GM23338 (cell line): ENCODE measurements at regions not wholly inside any gene's neighbourhood (a gene's known extent, or its start where the extent isn't known, plus 50 kb on each side); places are given as distances from the start of the nearest gene placed in this dataset.

ENCODE experiments used
- CREB1 ChIP-seq: fragments of 250-450 bp; sonication (Bioruptor Pico); IDR thresholded peaks from 2 replicates; pipeline ENCODE4 v1.5.0; 2020; ENCODE audit warnings: low read depth, mild to moderate bottlenecking, moderate library complexity
- CTCF ChIP-seq, 2 experiments: fragments of 200-600 bp in 1 of 2; sonication (generic) in 1 of 2; conservative IDR thresholded peaks; 2 replicates each; pipeline versions ENCODE4 v1.5.1 to v1.6.1; 2016 to 2017; ENCODE audit warnings: antibody characterized with exemption in 2 of 2, low read depth in 2 of 2, mild to moderate bottlenecking in 2 of 2, moderate library complexity in 1 of 2
- EZH2 ChIP-seq: fragments of 200-600 bp; sonication (generic); IDR thresholded peaks from one replicate; pipeline ENCODE4 v1.8.0; 2017; ENCODE audit warnings: antibody characterized with exemption, mild to moderate bottlenecking, low read depth; ENCODE audit not compliant: unreplicated experiment
- EZH2phosphoT487 ChIP-seq: fragments of 200-600 bp; sonication (generic); IDR thresholded peaks from one replicate; pipeline ENCODE4 v1.8.1; 2018; ENCODE audit warnings: antibody characterized with exemption; ENCODE audit not compliant: unreplicated experiment
- JUNB ChIP-seq: IDR thresholded peaks from one replicate; pipeline ENCODE4 v1.6.1; 2016; ENCODE audit warnings: antibody characterized with exemption; ENCODE audit not compliant: unreplicated experiment
- NANOG ChIP-seq: IDR thresholded peaks from 2 replicates; pipeline ENCODE4 v1.6.1; 2016; ENCODE audit warnings: antibody characterized with exemption, borderline replicate concordance
- POLR2AphosphoS5 ChIP-seq: IDR thresholded peaks from 2 replicates; pipeline ENCODE4 v1.6.1; 2016; ENCODE audit warnings: antibody characterized with exemption, low read depth
- ZNF462 ChIP-seq: fragments of 250-450 bp; sonication (Bioruptor Pico); IDR thresholded peaks from 2 replicates; pipeline ENCODE4 v1.5.0; 2020; ENCODE audit warnings: mild to moderate bottlenecking, moderate library complexity
- TF ChIP-seq, protein P1 (sequence below): IDR thresholded peaks from one replicate; pipeline ENCODE4 v1.6.1; 2018; ENCODE audit warnings: antibody characterized with exemption; ENCODE audit not compliant: unreplicated experiment

- no peak for TF ChIP-seq POLR2AphosphoS5
- TF ChIP-seq CTCF (conservative IDR thresholded peaks at IDR 0.05; ENCODE audit: low read depth in 2 of 2) = no peak
- TF ChIP-seq EZH2 = no peak
- TF ChIP-seq EZH2phosphoT487 = no peak
- TF ChIP-seq ZNF462 = no peak
- TF ChIP-seq CREB1 (CRISPR knock-in tag) = no peak
- TF ChIP-seq, protein P1, sequence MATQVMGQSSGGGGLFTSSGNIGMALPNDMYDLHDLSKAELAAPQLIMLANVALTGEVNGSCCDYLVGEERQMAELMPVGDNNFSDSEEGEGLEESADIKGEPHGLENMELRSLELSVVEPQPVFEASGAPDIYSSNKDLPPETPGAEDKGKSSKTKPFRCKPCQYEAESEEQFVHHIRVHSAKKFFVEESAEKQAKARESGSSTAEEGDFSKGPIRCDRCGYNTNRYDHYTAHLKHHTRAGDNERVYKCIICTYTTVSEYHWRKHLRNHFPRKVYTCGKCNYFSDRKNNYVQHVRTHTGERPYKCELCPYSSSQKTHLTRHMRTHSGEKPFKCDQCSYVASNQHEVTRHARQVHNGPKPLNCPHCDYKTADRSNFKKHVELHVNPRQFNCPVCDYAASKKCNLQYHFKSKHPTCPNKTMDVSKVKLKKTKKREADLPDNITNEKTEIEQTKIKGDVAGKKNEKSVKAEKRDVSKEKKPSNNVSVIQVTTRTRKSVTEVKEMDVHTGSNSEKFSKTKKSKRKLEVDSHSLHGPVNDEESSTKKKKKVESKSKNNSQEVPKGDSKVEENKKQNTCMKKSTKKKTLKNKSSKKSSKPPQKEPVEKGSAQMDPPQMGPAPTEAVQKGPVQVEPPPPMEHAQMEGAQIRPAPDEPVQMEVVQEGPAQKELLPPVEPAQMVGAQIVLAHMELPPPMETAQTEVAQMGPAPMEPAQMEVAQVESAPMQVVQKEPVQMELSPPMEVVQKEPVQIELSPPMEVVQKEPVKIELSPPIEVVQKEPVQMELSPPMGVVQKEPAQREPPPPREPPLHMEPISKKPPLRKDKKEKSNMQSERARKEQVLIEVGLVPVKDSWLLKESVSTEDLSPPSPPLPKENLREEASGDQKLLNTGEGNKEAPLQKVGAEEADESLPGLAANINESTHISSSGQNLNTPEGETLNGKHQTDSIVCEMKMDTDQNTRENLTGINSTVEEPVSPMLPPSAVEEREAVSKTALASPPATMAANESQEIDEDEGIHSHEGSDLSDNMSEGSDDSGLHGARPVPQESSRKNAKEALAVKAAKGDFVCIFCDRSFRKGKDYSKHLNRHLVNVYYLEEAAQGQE = no peak
- TF ChIP-seq JUNB = no peak
- TF ChIP-seq NANOG = no peak
These were observed 454.4 kb upstream of the MEIS1 start for GRCh38 chr2:65980531-65980930.
